ENCODE measurements at regions not wholly inside any gene's neighbourhood (a gene's known extent, or its start where the extent isn't known, plus 50 kb on each side); places are given as distances from the start of the nearest gene placed in this dataset.

- no peak for TF ChIP-seq CTCF (IDR thresholded peaks at IDR 0.05)
- no peak for TF ChIP-seq EZH2phosphoT487 (IDR thresholded peaks at IDR 0.05)
- no peak for TF ChIP-seq EZH2 (IDR thresholded peaks at IDR 0.05)
Observed at GRCh38 chr12:60290532-60290931, 694.7 kb downstream of the SLC16A7 start.
